ENCODE measurements at regions not wholly inside any gene's neighbourhood (a gene's known extent, or its start where the extent isn't known, plus 50 kb on each side); places are given as distances from the start of the nearest gene placed in this dataset.

GRCh38 chr5:167485061-167485774 is 806.2 kb upstream of the WWC1 start:
- no TSS peak for BruUV-seq (replicated peaks)
- Histone ChIP-seq H4K20me1 (ENCODE audit: insufficient read depth, low read length) (no peaks in the 10 kb centered on the region), H3K79me2 (ENCODE audit: insufficient read depth, low read length) (no peaks in the 10 kb centered on the region), H3K27ac (ENCODE audit: extremely low read length, insufficient read depth, low read length) (no peak overlapping the region), H3K27me3 (ENCODE audit: control insufficient read depth in 1 of 2, insufficient read depth in 2 of 2, low read length in 2 of 2) (no peaks in the 10 kb centered on the region), H3K9me3 (ENCODE audit: low read length) (no peaks in the 10 kb centered on the region), H3K36me3 (replicated peaks in 1 of 2; ENCODE audit: control insufficient read depth in 1 of 2, insufficient read depth in 2 of 2, low read length in 2 of 2) (no peaks in the 10 kb centered on the region), H3K4me3 (replicated peaks in 1 of 3; ENCODE audit: insufficient read depth in 1 of 3, low read depth in 2 of 3, low read length in 3 of 3) (no peak overlapping the region), H2AFZ (ENCODE audit: low read length) (no peak overlapping the region), H3K9ac (ENCODE audit: insufficient read depth, low read depth, low read length) (no peak overlapping the region), H3K4me1 (ENCODE audit: insufficient read depth, low read length) (no peaks in the 10 kb centered on the region), H3K4me2 (ENCODE audit: low read depth, low read length) (no peak overlapping the region)
- FAIRE-seq (no peak), DNase-seq (ENCODE audit: low spot score) (no peak), ATAC-seq (no peak)
- ChIA-PET POLR2A (no interaction called here), CTCF (ENCODE audit: low intra/inter-chr PET ratio, low total read pairs) (no interaction called here)
- intact Hi-C loops (cut with micrococcal nuclease; ENCODE audit: unreplicated experiment): no loop called here
- WGBS (ENCODE audit: low lambda C conversion rate): 14% methylated on average over 8 of the region's 8 CpGs
- no peak for TF ChIP-seq ZNF672 (CRISPR knock-in tag; IDR thresholded peaks at IDR 0.05)
- in situ Hi-C loops (cut with HindIII; ENCODE audit: extremely low pct_ligation_motif_present, low pct_unique_long_range_greater_than_20kb): no loop called here

GRCh38 chr5:167488371-167488770 is 803.1 kb upstream of the WWC1 start:
- no peak overlapping the region for H3K27ac ChIP-seq (ENCODE audit: extremely low read length, insufficient read depth, low read length)
- no peaks in the 10 kb centered on the region for H3K36me3 ChIP-seq (replicated peaks in 1 of 2; ENCODE audit: control insufficient read depth in 1 of 2, insufficient read depth in 2 of 2, low read length in 2 of 2)
- 2% methylated on average over 2 of the region's 2 CpGs for WGBS (ENCODE audit: low lambda C conversion rate)
- CTCF ChIA-PET (ENCODE audit: low intra/inter-chr PET ratio, low total read pairs): no interaction called here
- no peaks in the 10 kb centered on the region for H3K79me2 ChIP-seq (ENCODE audit: insufficient read depth, low read length)
- FAIRE-seq (no peak), ATAC-seq (no peak), DNase-seq (ENCODE audit: low spot score) (no peak)
- no peak overlapping the region for H3K4me3 ChIP-seq (replicated peaks in 1 of 3; ENCODE audit: insufficient read depth in 1 of 3, low read depth in 2 of 3, low read length in 3 of 3)
- no peaks in the 10 kb centered on the region for H3K27me3 ChIP-seq (ENCODE audit: control insufficient read depth in 1 of 2, insufficient read depth in 2 of 2, low read length in 2 of 2)
- no peaks in the 10 kb centered on the region for H3K9me3 ChIP-seq (ENCODE audit: low read length)
- no peaks in the 10 kb centered on the region for H4K20me1 ChIP-seq (ENCODE audit: insufficient read depth, low read length)
- TF ChIP-seq SP4 (CRISPR knock-in tag; IDR thresholded peaks at IDR 0.05) (no peak), EP300 (IDR thresholded peaks at IDR 0.05; ENCODE audit: low read depth in 2 of 2, low read length in 2 of 2) (no peak), EP300 (CRISPR knock-in tag; IDR thresholded peaks at IDR 0.05; ENCODE audit: borderline replicate concordance) (no peak), U2AF2 (IDR thresholded peaks at IDR 0.05; ENCODE audit: low read depth, low read length) (no peak), RBAK (CRISPR knock-in tag; IDR thresholded peaks at IDR 0.05) (no peak), PITX1 (CRISPR knock-in tag; IDR thresholded peaks at IDR 0.05) (no peak), ZBTB46 (CRISPR knock-in tag; IDR thresholded peaks at IDR 0.05; ENCODE audit: borderline replicate concordance) (no peak)
- no TSS peak for BruUV-seq (replicated peaks)
- H2AFZ ChIP-seq (ENCODE audit: low read length): no peak overlapping the region
- in situ Hi-C loops (cut with HindIII; ENCODE audit: extremely low pct_ligation_motif_present, low pct_unique_long_range_greater_than_20kb) (no loop called here), intact Hi-C loops (cut with micrococcal nuclease; ENCODE audit: unreplicated experiment) (no loop called here)
- H3K4me1 ChIP-seq (ENCODE audit: insufficient read depth, low read length): no peaks in the 10 kb centered on the region
- no peak overlapping the region for H3K4me2 ChIP-seq (ENCODE audit: low read depth, low read length)
- POLR2A ChIA-PET: no interaction called here
- H3K9ac ChIP-seq (ENCODE audit: insufficient read depth, low read depth, low read length): no peak overlapping the region
